H1 (cell line): ENCODE measurements at regions not wholly inside any gene's neighbourhood (a gene's known extent, or its start where the extent isn't known, plus 50 kb on each side); places are given as distances from the start of the nearest gene placed in this dataset.

ENCODE experiments used
- CTCF ChIA-PET: fragments of 300-600 bp; sonication (Branson Sonifier 250); formaldehyde crosslinking; loops from one replicate; lab custom pipeline; 2021; ENCODE audit not compliant: partially characterized antibody; lab: Charles Lee
- POLR2A ChIA-PET: fragments of 300-600 bp; sonication (Branson Sonifier 250); formaldehyde crosslinking; loops from one replicate; lab custom pipeline; 2021; ENCODE audit warnings: inconsistent platforms; ENCODE audit not compliant: partially characterized antibody; lab: Charles Lee
- DNase-seq, 2 experiments: peaks; one replicate each; pipeline versions ENCODE4 v3.0.0 to v3.0.0-alpha.2; 2010 to 2022; ENCODE audit warnings: low spot score in 2 of 2, low read depth in 1 of 2, mixed read lengths in 1 of 2
- FAIRE-seq: peaks from 2 replicates; lab custom pipeline; 2011; peaks lifted over from hg19 to GRCh38; lab: Jason Lieb, UNC
- H2AFZ ChIP-seq: 2 replicates; pipeline ENCODE4 v1.8.1; 2012; ENCODE audit warnings: low read length, inconsistent platforms
- H2AK5ac ChIP-seq: 2 replicates; pipeline ENCODE4 v1.6.1; 2013; ENCODE audit warnings: low read depth, low read length
- H2BK120ac ChIP-seq: replicated peaks from 2 replicates; pipeline ENCODE3; 2013; ENCODE audit warnings: low read depth, low read length, inconsistent platforms
- H2BK12ac ChIP-seq: 2 replicates; pipeline ENCODE4 v1.6.1; 2013; ENCODE audit warnings: low read depth, low read length
- H2BK15ac ChIP-seq: 2 replicates; pipeline ENCODE4 v1.6.1; 2013; ENCODE audit warnings: low read length
- H2BK20ac ChIP-seq: 2 replicates; pipeline ENCODE4 v1.6.1; 2013; ENCODE audit warnings: low read length
- H2BK5ac ChIP-seq: 2 replicates; pipeline ENCODE4 v1.6.1; 2013; ENCODE audit warnings: low read depth, low read length
- H3K14ac ChIP-seq: 2 replicates; pipeline ENCODE4 v1.6.1; 2013; ENCODE audit warnings: inconsistent platforms; ENCODE audit not compliant: insufficient read length
- H3K18ac ChIP-seq: 2 replicates; pipeline ENCODE4 v1.6.1; 2013; ENCODE audit warnings: low read length; ENCODE audit errors: extremely low read depth
- H3K23ac ChIP-seq: 2 replicates; pipeline ENCODE4 v1.6.1; 2013; ENCODE audit warnings: inconsistent platforms; ENCODE audit not compliant: insufficient read length
- H3K23me2 ChIP-seq: 2 replicates; pipeline ENCODE4 v1.6.1; 2013; ENCODE audit warnings: low read depth, low read length
- H3K27ac ChIP-seq: 2 replicates; pipeline ENCODE4 v1.6.1; 2011; ENCODE audit warnings: low read depth, low read length, inconsistent platforms
- H3K27me3 ChIP-seq, 4 experiments: replicated peaks in 1 of 4; 1 replicate in 1 of 4; 2 replicates in 3 of 4; pipeline versions ENCODE4 v1.6.1 to v1.8.1; 2011 to 2013; ENCODE audit warnings: low read length in 3 of 4, mild to moderate bottlenecking in 3 of 4, inconsistent platforms in 2 of 4, mixed read lengths in 2 of 4, moderate library complexity in 1 of 4; ENCODE audit not compliant: control insufficient read depth in 3 of 4, insufficient read depth in 3 of 4; ENCODE audit errors: extremely low read depth in 1 of 4
- H3K36me3 ChIP-seq, 4 experiments: 2 replicates each; pipeline versions ENCODE4 v1.6.1 to v1.8.1; 2011 to 2013; ENCODE audit warnings: mild to moderate bottlenecking in 4 of 4, low read length in 3 of 4, moderate library complexity in 2 of 4, control low read depth in 1 of 4, inconsistent platforms in 1 of 4; ENCODE audit not compliant: insufficient read depth in 4 of 4, control insufficient read depth in 2 of 4
- H3K4ac ChIP-seq: replicated peaks from 2 replicates; pipeline ENCODE3; 2013; ENCODE audit warnings: low read length, low read depth, mixed read lengths, inconsistent platforms; ENCODE audit not compliant: insufficient read length
- H3K4me1 ChIP-seq, 4 experiments: replicated peaks in 1 of 4; 1 replicate in 1 of 4; 2 replicates in 3 of 4; pipeline versions ENCODE4 v1.6.1 to v1.8.1; 2011 to 2013; ENCODE audit warnings: low read length in 3 of 4, inconsistent platforms in 2 of 4, mixed read lengths in 1 of 4; ENCODE audit not compliant: insufficient read depth in 4 of 4, control insufficient read depth in 3 of 4
- H3K4me2 ChIP-seq, 2 experiments: 2 replicates each; pipeline versions ENCODE4 v1.6.1 to v1.8.1; 2011 to 2013; ENCODE audit warnings: low read depth in 2 of 2, low read length in 2 of 2, control low read depth in 1 of 2, inconsistent platforms in 1 of 2, mild to moderate bottlenecking in 1 of 2; ENCODE audit not compliant: insufficient read depth in 1 of 2
- H3K4me3 ChIP-seq, 4 experiments: fragments of 200-600, 300-600 bp in 1 of 4; sonication (generic), shearing (Covaris generic), sonication (Bioruptor Twin) in 1 of 4; 2 replicates each; pipeline versions ENCODE4 v1.5.1 to v1.8.1; 2011 to 2016; ENCODE audit warnings: low read length in 4 of 4, low read depth in 3 of 4, control low read depth in 2 of 4, inconsistent platforms in 2 of 4, mild to moderate bottlenecking in 2 of 4, mixed read lengths in 1 of 4, moderate library complexity in 1 of 4; ENCODE audit not compliant: insufficient read depth in 2 of 4; ENCODE audit errors: extremely low read depth in 1 of 4
- H3K56ac ChIP-seq: replicated peaks from 2 replicates; pipeline ENCODE3; 2013; ENCODE audit warnings: low read depth, mild to moderate bottlenecking, mixed read lengths, low read length, inconsistent platforms; ENCODE audit not compliant: insufficient read length
- H3K79me1 ChIP-seq: 2 replicates; pipeline ENCODE4 v1.6.1; 2013; ENCODE audit warnings: low read depth, low read length, control low read depth
- H3K79me2 ChIP-seq, 2 experiments: 2 replicates each; pipeline versions ENCODE4 v1.6.1 to v1.8.1; 2012 to 2013; ENCODE audit warnings: low read length in 2 of 2, mild to moderate bottlenecking in 2 of 2, inconsistent platforms in 1 of 2; ENCODE audit not compliant: insufficient read depth in 2 of 2, control insufficient read depth in 1 of 2
- H3K9ac ChIP-seq, 4 experiments: replicated peaks in 1 of 4; 1 replicate in 1 of 4; 2 replicates in 3 of 4; pipeline versions ENCODE4 v1.6.1 to v1.8.1; 2011 to 2013; ENCODE audit warnings: low read depth in 3 of 4, low read length in 3 of 4, control low read depth in 2 of 4, mild to moderate bottlenecking in 2 of 4, moderate library complexity in 2 of 4, inconsistent platforms in 1 of 4; ENCODE audit errors: extremely low read depth in 1 of 4
- H3K9me3 ChIP-seq, 2 experiments: 2 replicates each; pipeline versions ENCODE4 v1.6.1 to v1.8.1; 2012 to 2013; ENCODE audit warnings: mild to moderate bottlenecking in 2 of 2, moderate library complexity in 2 of 2, control low read depth in 1 of 2, inconsistent platforms in 1 of 2, low read depth in 1 of 2, low read length in 1 of 2, mixed read lengths in 1 of 2; ENCODE audit not compliant: insufficient read depth in 2 of 2
- H4K20me1 ChIP-seq, 2 experiments: replicated peaks in 1 of 2; 2 replicates each; pipeline versions ENCODE3 to v1.8.1; 2011 to 2013; ENCODE audit warnings: inconsistent platforms in 2 of 2, low read length in 2 of 2, mild to moderate bottlenecking in 1 of 2; ENCODE audit not compliant: insufficient read depth in 2 of 2, control insufficient read depth in 1 of 2
- H4K5ac ChIP-seq: 2 replicates; pipeline ENCODE4 v1.6.1; 2013; ENCODE audit warnings: low read length, low read depth, mixed read lengths, inconsistent platforms; ENCODE audit not compliant: insufficient read length
- H4K8ac ChIP-seq: 2 replicates; pipeline ENCODE4 v1.8.0; 2013; ENCODE audit warnings: mild to moderate bottlenecking, moderate library complexity, low read length, inconsistent platforms; ENCODE audit not compliant: insufficient read depth; ENCODE audit errors: extremely low read depth
- H4K91ac ChIP-seq: replicated peaks from 2 replicates; pipeline ENCODE3; 2013; ENCODE audit warnings: low read length, mixed read lengths, inconsistent platforms; ENCODE audit not compliant: insufficient read length
- ATF3 ChIP-seq: IDR thresholded peaks from 2 replicates; pipeline ENCODE4 v1.6.1; 2011; ENCODE audit warnings: low read depth, mild to moderate bottlenecking, low read length; ENCODE audit not compliant: insufficient read depth
- CBX5 ChIP-seq: fragments of 300-800, 300-1000 bp; sonication (generic); IDR thresholded peaks from 2 replicates; pipeline ENCODE4 v1.7.1; 2016; ENCODE audit warnings: antibody characterized with exemption, low read length, low read depth
- CBX8 ChIP-seq: fragments of 300-800, 300-1000 bp; sonication (generic); IDR thresholded peaks from 2 replicates; pipeline ENCODE4 v1.7.1; 2016; ENCODE audit warnings: low read depth, low read length, borderline replicate concordance
- CREB1 ChIP-seq: IDR thresholded peaks from 2 replicates; pipeline ENCODE4 v1.6.1; 2012; ENCODE audit warnings: inconsistent platforms
- FOSL1 ChIP-seq: IDR thresholded peaks from 2 replicates; pipeline ENCODE4 v1.6.1; 2011; ENCODE audit warnings: mild to moderate bottlenecking, low read depth, low read length, moderate library complexity; ENCODE audit not compliant: insufficient read depth
- MAFK ChIP-seq: IDR thresholded peaks from 2 replicates; pipeline ENCODE4 v1.6.1; 2012; ENCODE audit warnings: low read depth, mild to moderate bottlenecking, improper control_type of control experiment, low read length
- POLR2A ChIP-seq, 2 experiments: IDR thresholded peaks; 1 replicate in 1 of 2; 2 replicates in 1 of 2; pipeline ENCODE4 v1.6.1; 2011; ENCODE audit warnings: low read depth in 2 of 2, low read length in 2 of 2, mild to moderate bottlenecking in 2 of 2; ENCODE audit errors: control extremely low read depth in 1 of 2
- RFX5 ChIP-seq: IDR thresholded peaks from 2 replicates; pipeline ENCODE4 v1.6.1; 2011; ENCODE audit warnings: low read depth, low read length, improper control_type of control experiment, borderline replicate concordance
- SIN3A ChIP-seq, 2 experiments: IDR thresholded peaks in 1 of 2; conservative IDR thresholded peaks in 1 of 2; 2 replicates each; pipeline ENCODE4 v1.6.1; 2011 to 2012; ENCODE audit warnings: low read length in 2 of 2, improper control_type of control experiment in 1 of 2, low read depth in 1 of 2, mild to moderate bottlenecking in 1 of 2
- TAF1 ChIP-seq: IDR thresholded peaks from 2 replicates; pipeline ENCODE4 v1.6.1; 2011; ENCODE audit warnings: mild to moderate bottlenecking, low read depth, low read length
- TAF7 ChIP-seq: optimal IDR thresholded peaks from 2 replicates; pipeline ENCODE3; 2011; ENCODE audit warnings: low read depth, mild to moderate bottlenecking, inconsistent platforms, low read length, moderate library complexity, borderline replicate concordance
- TBP ChIP-seq: IDR thresholded peaks from 2 replicates; pipeline ENCODE4 v1.6.1; 2011; ENCODE audit warnings: low read depth, low read length, improper control_type of control experiment
- ZNF274 ChIP-seq: IDR thresholded peaks from 2 replicates; pipeline ENCODE4 v1.7.0; 2012; ENCODE audit warnings: low read length, borderline replicate concordance; ENCODE audit errors: extremely low read depth
- WGBS, 2 experiments: shearing (Covaris generic) in 1 of 2; methylation state at CpG; one replicate each; pipeline versions ENCODE4 v1.1.6 to v1.1.7; 2013 to 2015; ENCODE audit warnings: low lambda C conversion rate in 2 of 2, mixed read lengths in 2 of 2, inconsistent platforms in 1 of 2, low coverage in 1 of 2, missing lambda C conversion rate in 1 of 2; ENCODE audit not compliant: insufficient replicate concordance in 2 of 2, insufficient coverage in 1 of 2, insufficient read length in 1 of 2; ENCODE audit errors: extremely low coverage in 1 of 2, missing lambda C conversion rate in 1 of 2; 5-methylcytosine and 5-hydroxymethylcytosine counted together

- Histone ChIP-seq H3K56ac (no peak overlapping the region), H4K20me1 (no peaks in the 10 kb centered on the region), H3K14ac (no peak overlapping the region), H2BK20ac (no peak overlapping the region), H4K5ac (no peak overlapping the region), H2BK5ac (no peak overlapping the region), H4K91ac (no peak overlapping the region), H2AFZ (no peak overlapping the region), H3K23ac (no peak overlapping the region), H2BK12ac (no peak overlapping the region), H3K23me2 (no peaks in the 10 kb centered on the region), H3K9ac (no peak overlapping the region), H3K79me1 (no peaks in the 10 kb centered on the region), H3K79me2 (no peaks in the 10 kb centered on the region), H3K9me3 (0 out of 4 replicates have a peak, but pooled peaks cover 0 to 2% of the 10 kb centered on the region in 2 experiments), H2BK120ac (no peak overlapping the region), H3K4me2 (no peak overlapping the region), H3K36me3 (no peaks in the 10 kb centered on the region), H3K4ac (no peak overlapping the region), H3K4me3 (no peak overlapping the region), H3K27me3 (no peaks in the 10 kb centered on the region), H3K18ac (no peak overlapping the region), H2BK15ac (no peak overlapping the region), H3K27ac (no peak overlapping the region), H2AK5ac (no peak overlapping the region), H4K8ac (no peak overlapping the region), H3K4me1 (no peaks in the 10 kb centered on the region)
- no peak for DNase-seq
- WGBS, 2 experiments = 96% methylated on average over 9 of the region's 9 CpGs; no CpG with 5 or more reads in 1 of the 2 experiments
- TF ChIP-seq CREB1 = no peak
- TF ChIP-seq POLR2A (IDR thresholded peaks at IDR 0.05; ENCODE audit: control extremely low read depth in 1 of 2, low read depth in 2 of 2, low read length in 2 of 2) = no peak
- no peak for TF ChIP-seq ATF3
- no peak for TF ChIP-seq CBX8
- TF ChIP-seq SIN3A (conservative IDR thresholded peaks at IDR 0.05 in 1 of 2, IDR thresholded peaks at IDR 0.05 in 1 of 2; ENCODE audit: low read depth in 1 of 2, low read length in 2 of 2) = no peak
- TF ChIP-seq TBP = no peak
- no peak for TF ChIP-seq CBX5
- no peak for TF ChIP-seq ZNF274
- TF ChIP-seq TAF1 = no peak
- no peak for TF ChIP-seq MAFK
- TF ChIP-seq TAF7 = no peak
- no peak for TF ChIP-seq RFX5
- no peak for TF ChIP-seq FOSL1
- ChIA-PET CTCF (interaction anchor here (1.4 to 1.8 kb wide), 2 partner anchors 8 to 35 kb away, joined by 4 read pairs; no protein-coding TSS in a partner anchor), POLR2A (no interaction called here)
- FAIRE-seq = no peak
Observed at GRCh38 chr10:124214610-124215375, 121.4 kb upstream of the CHST15 start.
